Upper lobe of left lung (tissue), 6 donors: ENCODE measurements at regions not wholly inside any gene's neighbourhood (a gene's known extent, or its start where the extent isn't known, plus 50 kb on each side); places are given as distances from the start of the nearest gene placed in this dataset.
"Not testable (repeated sequence)": the region's sequence is repeated elsewhere in the genome, so short reads cannot be mapped to it uniquely, and the experiment has no call there.

Source experiments
- ATAC-seq, 2 donors: fragments of 200-7000 bp; cut with Tn5 transposase; one replicate each; pipeline ENCODE4 v1.9.1; 2022; ENCODE audit warnings: mild to moderate bottlenecking in 2 of 2, moderate library complexity in 2 of 2; ENCODE audit not compliant: low FRiP score in 2 of 2
- DNase-seq, 2 donors: peaks; one replicate each; pipeline ENCODE4 v3.0.0-alpha.2; 2019 to 2020
- H3K27ac ChIP-seq, 4 donors: fragments of 200-600 bp; sonication (generic); one replicate each; pipeline ENCODE4 v1.5.1; 2016 to 2019
- H3K27me3 ChIP-seq, 4 donors: fragments of 200-600 bp; sonication (generic); one replicate each; pipeline ENCODE4 v1.5.1; 2017 to 2019
- H3K36me3 ChIP-seq, 4 donors: fragments of 200-600 bp; sonication (generic); one replicate each; pipeline ENCODE4 v1.5.1; 2016 to 2019
- H3K4me1 ChIP-seq, 4 donors: fragments of 200-600 bp; sonication (generic); one replicate each; pipeline ENCODE4 v1.5.1; 2018 to 2019
- H3K4me3 ChIP-seq, 4 donors: fragments of 200-600 bp; sonication (generic); one replicate each; pipeline ENCODE4 v1.5.1; 2017 to 2019; ENCODE audit warnings: mild to moderate bottlenecking in 2 of 4, moderate library complexity in 1 of 4
- H3K9me3 ChIP-seq, 4 donors: fragments of 200-600 bp; sonication (generic); one replicate each; pipeline ENCODE4 v1.5.1; 2018 to 2019
- CTCF ChIP-seq, 6 experiments: fragments of 450-650 bp in 4 of 6; fragments of 200-600 bp in 2 of 6; sonication (generic) in 2 of 6; IDR thresholded peaks; one replicate each; pipeline ENCODE4 v1.5.1; 2016 to 2019; ENCODE audit warnings: antibody characterized with exemption in 6 of 6
- EP300 ChIP-seq, 4 donors: sonication (generic); formaldehyde crosslinking; IDR thresholded peaks; one replicate each; pipeline ENCODE4 v1.5.1; 2017; ENCODE audit warnings: antibody characterized with exemption in 4 of 4, control low read depth in 2 of 4
- POLR2A ChIP-seq, 4 donors: fragments of 450-650 bp; IDR thresholded peaks; one replicate each; pipeline ENCODE4 v1.5.1; 2016 to 2017; ENCODE audit warnings: antibody characterized with exemption in 4 of 4, mild to moderate bottlenecking in 2 of 4
- POLR2AphosphoS5 ChIP-seq, 2 donors: sonication (generic); formaldehyde crosslinking; IDR thresholded peaks; one replicate each; pipeline ENCODE4 v1.5.1; 2017; ENCODE audit warnings: antibody characterized with exemption in 2 of 2
- WGBS, 2 donors: methylation state at CpG; one replicate each; pipeline ENCODE4 v1.1.5; 2017 to 2018; 5-methylcytosine and 5-hydroxymethylcytosine counted together
- donor health status: DM: no; HTN: no; CAD: no; lungs with moderate emphysema.
- donor health status: DM: no; HTN: yes; CAD: no; lungs with severe emphysema.

GRCh38 chr2:36190097-36190496, 165.5 kb upstream of the CRIM1 start:
- WGBS, 2 donors: 85 to 87% methylated on average over 1 of the region's 1 CpG
- Histone ChIP-seq H3K36me3 (no peaks in the 10 kb centered on the region), H3K4me1 (no peaks in the 10 kb centered on the region), H3K9me3 (no peaks in the 10 kb centered on the region), H3K4me3 (no peak overlapping the region), H3K27ac (no peak overlapping the region), H3K27me3 (no peaks in the 10 kb centered on the region)
- DNase-seq (no peak), ATAC-seq (no peak)
- TF ChIP-seq CTCF (IDR thresholded peaks at IDR 0.05) (no peak), POLR2A (IDR thresholded peaks at IDR 0.05) (no peak), POLR2AphosphoS5 (IDR thresholded peaks at IDR 0.05) (no peak), EP300 (IDR thresholded peaks at IDR 0.05) (no peak)

- ATAC-seq (no peak), DNase-seq (no peak)
- Histone ChIP-seq H3K4me1 (no peaks in the 10 kb centered on the region), H3K9me3 (no peaks in the 10 kb centered on the region), H3K4me3 (no peak overlapping the region), H3K27ac (no peak overlapping the region), H3K27me3 (no peaks in the 10 kb centered on the region), H3K36me3 (no peaks in the 10 kb centered on the region)
- 72 to 79% methylated on average over 5 of the region's 5 CpGs for WGBS, 2 donors
- no peak for TF ChIP-seq CTCF (IDR thresholded peaks at IDR 0.05)
- TF ChIP-seq EP300 (IDR thresholded peaks at IDR 0.05): no peak
- no peak for TF ChIP-seq POLR2AphosphoS5 (IDR thresholded peaks at IDR 0.05)
- TF ChIP-seq POLR2A (IDR thresholded peaks at IDR 0.05): no peak
Measured at GRCh38 chr2:36185624-36186023, 170.0 kb upstream of the CRIM1 start.

GRCh38 chr2:36184848-36185247, 170.7 kb upstream of the CRIM1 start:
- TF ChIP-seq POLR2AphosphoS5 (IDR thresholded peaks at IDR 0.05) (no peak), EP300 (IDR thresholded peaks at IDR 0.05) (no peak), CTCF (IDR thresholded peaks at IDR 0.05) (no peak), POLR2A (IDR thresholded peaks at IDR 0.05) (no peak)
- H3K4me1 ChIP-seq: no peaks in the 10 kb centered on the region

GRCh38 chr2:36180789-36181482, 174.6 kb upstream of the CRIM1 start:
- H3K4me1 ChIP-seq, H3K27ac ChIP-seq, H3K27me3 ChIP-seq, H3K9me3 ChIP-seq, H3K36me3 ChIP-seq, H3K4me3 ChIP-seq: not testable (repeated sequence)
- peak in 1 of 2 donors; percentile 71 for ATAC-seq
- WGBS, 2 donors: 64 to 81% methylated on average over 7 of the region's 7 CpGs
- DNase-seq: peak in 1 of 2 donors; percentile 47
- TF ChIP-seq EP300 (IDR thresholded peaks at IDR 0.05): peak in 1 of 4 donors; percentile 5

More at GRCh38 chr2:36184848-36185247, 170.7 kb upstream of the CRIM1 start:
- ATAC-seq: no peak
- Histone ChIP-seq H3K27ac (no peak overlapping the region), H3K36me3 (no peaks in the 10 kb centered on the region), H3K9me3 (peaks cover 0 to 5% (median 0%) of the 10 kb centered on the region in 4 donors), H3K4me3 (no peak overlapping the region), H3K27me3 (no peaks in the 10 kb centered on the region)
- no peak for DNase-seq

- not testable (repeated sequence) for H3K4me1 ChIP-seq, H3K9me3 ChIP-seq, H3K4me3 ChIP-seq, H3K27me3 ChIP-seq, H3K36me3 ChIP-seq, ATAC-seq, H3K27ac ChIP-seq
- WGBS, 2 donors: 100% methylated on average over 4 to 10 of the region's 30 CpGs
- DNase-seq: peak in 1 of 2 donors; percentile 80
Measured at GRCh38 chr2:36180293-36180692, 175.3 kb upstream of the CRIM1 start.

- H3K4me3 ChIP-seq, ATAC-seq, H3K9me3 ChIP-seq, H3K27me3 ChIP-seq, H3K4me1 ChIP-seq, H3K27ac ChIP-seq, H3K36me3 ChIP-seq: not testable (repeated sequence)
- 95 to 100% methylated on average over 2 to 40 of the region's 42 CpGs for WGBS, 2 donors
- peak in 1 of 2 donors; percentile 69 for DNase-seq
Measured at GRCh38 chr2:36179668-36180269, 175.8 kb upstream of the CRIM1 start.
